ENCODE measurements at regions not wholly inside any gene's neighbourhood (a gene's known extent, or its start where the extent isn't known, plus 50 kb on each side); places are given as distances from the start of the nearest gene placed in this dataset.

GRCh38 chr2:228348516-228349064, 167.1 kb upstream of the SPHKAP start:
- Histone ChIP-seq H3K27me3 (ENCODE audit: control insufficient read depth in 1 of 2, insufficient read depth in 2 of 2, low read length in 2 of 2) (no peaks in the 10 kb centered on the region), H3K4me2 (ENCODE audit: low read depth, low read length) (no peak overlapping the region), H3K79me2 (ENCODE audit: insufficient read depth, low read length) (no peaks in the 10 kb centered on the region), H3K4me3 (replicated peaks in 1 of 3; ENCODE audit: insufficient read depth in 1 of 3, low read depth in 2 of 3, low read length in 3 of 3) (no peak overlapping the region), H2AFZ (ENCODE audit: low read length) (no peak overlapping the region), H3K4me1 (ENCODE audit: insufficient read depth, low read length) (no peaks in the 10 kb centered on the region), H4K20me1 (ENCODE audit: insufficient read depth, low read length) (no peaks in the 10 kb centered on the region), H3K27ac (ENCODE audit: extremely low read length, insufficient read depth, low read length) (no peak overlapping the region), H3K9me3 (ENCODE audit: low read length) (peaks cover 53% of the 10 kb centered on the region), H3K9ac (ENCODE audit: insufficient read depth, low read depth, low read length) (no peak overlapping the region), H3K36me3 (replicated peaks in 1 of 2; ENCODE audit: control insufficient read depth in 1 of 2, insufficient read depth in 2 of 2, low read length in 2 of 2) (no peaks in the 10 kb centered on the region)
- in situ Hi-C loops (cut with HindIII; ENCODE audit: extremely low pct_ligation_motif_present, low pct_unique_long_range_greater_than_20kb): no loop called here
- BruUV-seq (replicated peaks): no TSS peak
- no peak for DNase-seq (ENCODE audit: low spot score)
- no peak for ATAC-seq
- ChIA-PET CTCF (ENCODE audit: low intra/inter-chr PET ratio, low total read pairs) (no interaction called here), POLR2A (no interaction called here)
- TF ChIP-seq RFXAP (CRISPR knock-in tag; IDR thresholded peaks at IDR 0.05; ENCODE audit: borderline replicate concordance): no peak
- no peak for TF ChIP-seq KDM4B (CRISPR knock-in tag; IDR thresholded peaks at IDR 0.05)
- no peak for TF ChIP-seq ZBTB8A (CRISPR knock-in tag; IDR thresholded peaks at IDR 0.05; ENCODE audit: borderline replicate concordance, low read depth)
- no peak for TF ChIP-seq SMARCC2 (IDR thresholded peaks at IDR 0.05)
- no peak for TF ChIP-seq ZNF292 (CRISPR knock-in tag; IDR thresholded peaks at IDR 0.05; ENCODE audit: borderline replicate concordance, low read depth)
- TF ChIP-seq ZNF34 (CRISPR knock-in tag; IDR thresholded peaks at IDR 0.05; ENCODE audit: borderline replicate concordance): no peak
- no peak for TF ChIP-seq ZUFSP (CRISPR knock-in tag; IDR thresholded peaks at IDR 0.05; ENCODE audit: borderline replicate concordance)
- no peak for TF ChIP-seq ZKSCAN1 (IDR thresholded peaks at IDR 0.05; ENCODE audit: low read length)
- no peak for TF ChIP-seq SIN3A (IDR thresholded peaks at IDR 0.05; ENCODE audit: borderline replicate concordance, low read depth, low read length)
- TF ChIP-seq IRX3 (CRISPR knock-in tag; IDR thresholded peaks at IDR 0.05; ENCODE audit: borderline replicate concordance, low read depth): no peak
- TF ChIP-seq ZBTB49 (CRISPR knock-in tag; IDR thresholded peaks at IDR 0.05; ENCODE audit: borderline replicate concordance): no peak
- TF ChIP-seq NR0B2 (CRISPR knock-in tag; IDR thresholded peaks at IDR 0.05): no peak
- no peak for TF ChIP-seq ZSCAN21 (CRISPR knock-in tag; IDR thresholded peaks at IDR 0.05; ENCODE audit: borderline replicate concordance)
- no peak for TF ChIP-seq TFAP4 (IDR thresholded peaks at IDR 0.05; ENCODE audit: borderline replicate concordance, low read depth)
- no peak for TF ChIP-seq ZNF431 (CRISPR knock-in tag; IDR thresholded peaks at IDR 0.05; ENCODE audit: borderline replicate concordance, low read depth)
- TF ChIP-seq TEAD3 (CRISPR knock-in tag; optimal IDR thresholded peaks at IDR 0.05; ENCODE audit: borderline replicate concordance): no peak
- no peak for FAIRE-seq
- intact Hi-C loops (cut with micrococcal nuclease; ENCODE audit: unreplicated experiment): no loop called here

All from HepG2 (cell line).